Stimulated activated naive CD4-positive, alpha-beta T cell (primary cell): ENCODE measurements at regions not wholly inside any gene's neighbourhood (a gene's known extent, or its start where the extent isn't known, plus 50 kb on each side); places are given as distances from the start of the nearest gene placed in this dataset.
A peak's percentile ranks its signal among the peaks of the same experiment; 100 is the strongest.
"Not testable (repeated sequence)": the region's sequence is repeated elsewhere in the genome, so short reads cannot be mapped to it uniquely, and the experiment has no call there.

Experiments
- DNase-seq, 6 experiments: peaks; one replicate each; lab custom pipeline; 2025; lab: John Stamatoyannopoulos, UW

DNA sequence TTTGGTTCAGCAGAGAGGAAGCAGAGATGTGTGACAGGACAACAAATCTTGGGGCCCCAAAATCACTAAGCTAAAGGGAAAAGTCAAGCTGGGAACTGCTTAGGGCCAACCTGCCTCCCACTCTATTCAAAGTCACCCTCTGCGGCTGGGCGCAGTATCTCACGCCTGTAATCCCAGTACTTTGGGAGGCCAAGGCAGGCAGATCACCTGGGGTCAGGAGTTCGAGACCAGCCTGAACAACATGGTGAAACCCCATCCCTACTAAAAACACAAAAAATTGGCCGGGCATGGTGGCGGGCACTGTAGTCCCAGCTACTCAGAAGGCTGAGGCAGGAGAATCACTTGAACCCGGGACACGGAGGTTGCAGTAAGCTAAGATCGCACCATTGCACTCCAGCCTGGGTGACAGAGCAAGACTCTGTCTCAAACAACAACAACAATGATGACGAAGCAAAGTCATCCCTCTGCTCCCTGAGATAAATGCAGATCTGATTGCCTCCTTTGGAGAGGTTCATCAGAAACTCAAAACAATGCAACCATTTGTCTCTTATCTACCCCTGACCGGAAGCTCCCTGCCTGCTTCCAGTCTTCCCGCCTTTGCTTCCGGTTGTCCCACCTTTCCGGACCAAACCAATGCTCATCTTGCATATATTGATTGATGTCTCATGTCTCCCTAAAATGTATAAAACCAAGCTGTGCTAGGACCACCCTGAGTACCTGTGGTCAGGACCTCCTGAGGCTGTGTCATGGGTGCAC lies 136.4 kb upstream of the AFDN start:
- not testable (repeated sequence) for DNase-seq

DNA sequence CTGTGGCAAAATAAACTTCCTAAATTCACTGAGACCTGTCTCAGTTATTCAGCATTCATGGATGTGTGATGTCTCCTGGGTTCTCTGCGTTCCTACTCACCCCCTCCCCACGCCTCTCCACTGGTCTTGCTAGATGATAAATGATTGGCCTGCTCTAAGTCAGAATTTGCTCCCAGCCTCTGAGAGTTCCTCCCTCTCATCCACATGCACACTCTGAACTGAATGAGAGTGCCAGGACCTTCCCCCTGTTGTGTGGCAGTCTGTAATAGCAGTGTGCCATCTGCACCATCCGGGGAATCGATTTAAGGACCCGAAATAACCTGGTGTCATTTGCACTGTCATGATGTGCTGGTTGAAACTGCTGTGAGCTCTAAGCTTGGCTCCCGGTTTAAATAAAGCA lies 135.8 kb upstream of the AFDN start:
- no peak for DNase-seq

DNA sequence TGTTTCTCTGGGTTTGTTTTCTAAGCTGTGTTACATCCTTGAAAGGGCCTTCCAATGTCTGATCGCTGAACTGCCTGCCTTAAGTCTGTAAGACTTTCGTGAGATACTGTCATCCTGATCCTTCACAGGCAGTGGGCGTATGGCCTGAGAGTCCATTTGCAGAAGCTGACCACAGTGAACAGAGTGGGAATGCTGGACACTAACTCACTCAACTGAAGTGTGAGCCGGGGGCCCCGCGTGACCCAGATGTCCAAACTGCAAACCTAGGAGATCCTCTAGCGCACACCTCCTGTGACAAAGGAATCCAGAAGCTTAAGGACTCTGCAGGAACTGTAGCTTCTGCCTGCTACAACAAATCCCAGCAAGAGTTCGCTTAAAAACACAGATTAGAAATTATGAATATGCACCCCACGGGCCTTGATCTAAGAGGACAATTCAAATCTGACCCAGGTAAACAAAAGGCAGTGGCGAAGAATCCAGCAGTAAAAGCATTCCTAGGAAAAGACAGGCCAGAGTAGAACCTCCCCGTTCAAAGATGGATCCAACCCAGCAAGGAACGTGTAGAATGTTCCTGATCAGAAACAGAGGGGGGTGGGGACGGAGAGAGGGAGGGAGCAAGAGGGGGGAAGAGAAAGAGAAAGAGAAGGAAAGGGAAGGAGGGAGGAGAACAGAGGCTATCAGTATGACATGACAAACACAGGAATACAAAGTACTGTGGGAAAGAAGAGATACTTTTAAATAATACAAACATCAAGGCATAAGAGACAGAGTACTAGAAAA lies 135.0 kb upstream of the AFDN start:
- no peak for DNase-seq

DNA sequence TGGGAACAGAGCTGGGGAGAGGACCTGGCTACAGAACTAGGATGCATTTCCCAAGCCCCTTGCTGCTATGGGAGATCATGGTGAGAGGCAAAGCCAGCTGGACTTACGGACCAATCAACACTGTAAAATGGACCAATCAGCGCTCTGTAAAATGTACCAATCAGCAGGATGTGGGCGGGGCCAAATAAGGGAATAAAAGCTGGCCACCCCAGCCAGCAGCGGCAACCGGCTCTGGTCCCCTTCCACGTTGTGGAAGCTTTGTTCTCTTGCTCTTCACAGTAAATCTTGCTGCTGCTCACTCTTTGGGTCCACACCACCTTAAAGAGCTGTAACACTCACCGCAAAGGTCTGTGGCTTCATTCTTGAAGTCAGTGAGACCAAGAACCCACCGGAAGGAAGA lies 133.2 kb upstream of the AFDN start:
- DNase-seq = not testable (repeated sequence)

DNA sequence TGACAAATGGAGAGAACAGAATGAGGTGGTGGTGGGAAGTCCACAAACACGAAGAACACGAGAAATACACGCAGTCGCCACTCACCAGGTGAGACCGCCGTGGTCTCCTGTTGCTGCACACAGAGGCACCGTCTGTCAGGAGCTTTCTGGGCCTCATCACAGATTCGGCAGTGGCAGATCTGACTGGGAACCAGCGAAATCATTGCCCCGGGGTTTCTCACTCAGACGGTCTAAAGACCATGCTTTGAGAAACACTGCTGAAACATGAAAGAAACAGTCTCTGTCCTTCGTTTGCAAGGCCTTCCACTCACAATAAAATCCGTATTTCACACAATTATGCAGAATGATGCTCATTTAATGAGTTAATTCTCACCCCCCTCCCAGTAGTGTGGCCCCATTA lies 130.9 kb upstream of the AFDN start:
- no peak for DNase-seq

DNA sequence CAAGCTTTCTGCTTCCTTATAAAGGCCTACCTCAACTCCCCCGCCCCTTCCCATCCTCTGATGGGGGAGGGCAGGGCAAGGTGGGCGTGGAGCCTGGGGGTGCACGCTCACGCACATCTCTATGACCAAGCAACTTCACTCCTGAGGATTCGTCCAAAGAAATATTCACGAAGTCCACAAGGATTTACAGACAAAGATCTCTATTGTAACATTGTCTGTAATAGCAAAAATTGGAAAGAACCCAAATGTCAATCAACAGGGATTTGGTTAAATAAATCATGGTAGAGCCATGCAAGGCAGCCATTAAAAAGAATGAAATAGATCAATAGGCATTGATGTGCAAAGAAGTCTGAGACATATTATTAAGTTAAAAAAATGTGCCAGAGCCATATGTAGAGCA lies 130.4 kb upstream of the AFDN start:
- no peak for DNase-seq

DNA sequence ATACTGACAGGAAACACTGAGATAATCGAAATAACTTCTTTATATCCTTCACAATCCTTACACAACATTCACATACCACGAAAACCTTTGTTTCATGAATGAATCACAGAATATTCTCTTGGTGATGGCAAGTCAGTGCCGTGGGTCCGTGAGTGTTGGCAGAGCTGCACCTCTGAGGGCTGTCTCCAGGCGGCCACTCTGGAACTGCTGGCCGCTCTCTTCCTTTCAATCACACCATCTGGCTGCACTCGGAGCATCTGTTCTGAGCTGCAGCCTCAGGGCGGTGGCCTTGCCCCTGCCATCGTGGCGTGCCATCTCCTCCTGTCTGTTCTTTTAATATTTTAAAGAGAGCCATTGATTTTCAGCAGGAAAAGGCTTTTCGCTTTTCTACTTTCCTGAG lies 129.4 kb upstream of the AFDN start:
- DNase-seq = no peak

DNA sequence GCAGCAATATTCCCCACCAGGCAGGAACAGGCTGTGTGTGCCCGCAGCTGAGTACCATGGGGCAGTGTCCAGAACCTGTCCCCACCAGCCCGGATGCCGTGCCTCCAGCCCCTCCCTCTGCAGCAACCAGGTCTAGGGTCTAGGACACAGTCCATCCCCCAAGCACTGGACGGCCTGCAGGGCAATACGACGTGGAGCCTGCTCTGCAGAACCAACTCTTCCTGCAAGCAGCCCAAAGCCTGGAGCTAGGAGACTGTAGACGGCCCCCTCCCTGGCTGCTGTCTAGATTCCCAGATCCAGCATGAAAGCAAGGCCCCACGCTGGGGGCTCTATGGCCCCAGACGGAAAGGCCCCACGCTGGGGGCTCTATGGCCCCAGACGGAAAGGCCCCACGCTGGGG lies 128.2 kb upstream of the AFDN start:
- no peak for DNase-seq

DNA sequence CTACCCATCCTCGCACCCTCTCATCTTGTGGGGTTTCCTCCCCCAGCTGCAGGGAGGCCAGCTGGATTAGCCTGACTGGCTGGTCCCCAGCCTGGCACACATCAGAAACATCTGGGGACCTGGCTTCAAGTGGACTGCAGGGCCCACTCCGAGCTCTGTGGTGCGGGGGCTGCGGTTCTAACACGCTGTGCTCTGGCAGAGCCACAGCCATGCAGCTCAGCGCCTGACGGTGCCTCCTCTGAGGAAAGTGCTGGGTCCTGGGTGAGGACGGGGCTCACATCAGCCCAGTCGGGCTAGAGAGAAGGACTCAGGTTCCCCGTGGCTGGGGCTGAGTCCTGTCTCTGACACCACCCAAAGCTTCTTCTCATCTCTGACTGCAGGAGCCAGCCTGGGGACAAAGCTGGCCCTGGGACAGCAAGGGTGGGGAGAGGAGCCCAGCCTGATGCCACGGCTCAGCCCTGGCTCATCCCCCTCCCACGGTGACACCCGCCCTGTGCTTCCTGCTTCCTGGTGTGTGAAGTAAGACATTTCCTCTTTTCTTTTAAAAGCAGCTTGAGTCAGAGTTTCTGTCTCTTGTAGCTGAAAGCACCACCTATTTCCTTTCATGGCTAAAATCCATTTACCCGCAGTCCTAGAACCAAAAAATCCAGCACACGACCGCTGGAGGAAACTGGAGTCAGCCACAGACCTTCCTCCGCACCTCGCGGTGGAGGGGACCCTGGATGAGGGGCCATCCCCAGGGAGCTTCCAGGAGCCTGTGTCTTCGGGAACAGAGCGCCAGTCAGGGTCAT lies 127.4 kb upstream of the AFDN start:
- DNase-seq = peak in 4 of 6 experiments; percentile 21 to 54 (median 34)

DNA sequence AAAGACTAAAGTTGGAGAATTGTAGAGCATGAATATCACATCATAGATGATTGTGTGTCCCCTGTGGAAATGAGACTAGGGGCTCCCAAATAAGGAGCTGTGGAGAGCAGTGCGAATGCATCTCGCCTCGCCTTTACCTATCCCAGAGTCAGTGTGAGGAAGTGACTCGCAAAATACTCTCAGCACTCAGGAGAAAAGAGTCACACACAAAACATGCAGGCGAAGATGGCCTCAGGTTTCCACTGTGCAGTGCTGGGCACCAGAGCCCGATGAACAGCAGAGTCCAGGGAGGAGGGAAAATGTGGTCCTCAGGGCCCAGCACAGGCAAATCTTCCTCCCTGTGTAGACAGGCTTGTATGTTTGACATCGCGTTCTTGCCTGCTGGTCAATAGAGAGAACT lies 126.5 kb upstream of the AFDN start:
- no peak for DNase-seq

DNA sequence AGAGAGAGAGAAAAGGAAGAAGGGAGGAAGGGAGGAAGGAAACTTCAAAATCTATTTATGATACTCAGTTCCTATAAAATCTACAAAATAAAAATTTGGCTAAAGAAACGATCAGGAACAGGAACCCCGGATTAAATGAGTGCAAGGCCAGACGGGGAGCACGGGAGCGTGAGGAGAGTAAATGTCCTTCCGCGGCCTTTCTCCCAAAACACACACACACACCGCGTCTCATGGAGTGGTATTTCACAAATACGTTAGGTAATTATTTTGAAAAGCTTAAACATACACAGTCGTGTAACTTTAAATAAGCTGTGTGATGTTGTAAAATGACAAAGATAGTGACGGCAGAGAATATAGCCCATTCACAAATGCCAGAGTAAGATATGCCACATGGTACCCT lies 125.7 kb upstream of the AFDN start:
- DNase-seq = no peak

DNA sequence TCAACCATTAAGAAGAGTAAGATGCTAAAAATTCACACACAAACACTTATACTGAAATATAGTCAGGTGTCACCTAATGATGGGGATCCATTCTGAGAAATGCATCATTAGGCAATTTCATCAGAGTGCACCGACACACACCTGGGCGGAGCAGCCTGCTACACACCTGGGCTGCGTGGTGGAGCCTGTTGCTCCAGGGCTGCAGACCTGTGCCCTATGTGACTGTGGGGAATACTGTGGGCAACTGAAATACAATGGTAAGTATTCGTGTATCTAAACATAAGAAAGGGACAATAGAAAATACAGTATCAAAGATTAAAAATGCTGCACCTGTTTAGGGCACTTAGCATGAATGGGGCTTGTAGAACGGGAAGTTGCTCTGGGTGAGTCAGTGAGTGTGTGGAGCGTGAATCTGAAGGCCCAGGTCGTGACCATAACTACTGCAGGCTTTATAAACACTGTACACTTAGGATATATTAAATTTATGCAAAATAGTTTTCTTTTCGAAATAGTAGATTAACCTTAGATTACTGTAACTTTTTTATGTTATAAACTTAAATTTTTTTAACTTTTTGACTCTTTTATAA lies 124.4 kb upstream of the AFDN start:
- DNase-seq = no peak

DNA sequence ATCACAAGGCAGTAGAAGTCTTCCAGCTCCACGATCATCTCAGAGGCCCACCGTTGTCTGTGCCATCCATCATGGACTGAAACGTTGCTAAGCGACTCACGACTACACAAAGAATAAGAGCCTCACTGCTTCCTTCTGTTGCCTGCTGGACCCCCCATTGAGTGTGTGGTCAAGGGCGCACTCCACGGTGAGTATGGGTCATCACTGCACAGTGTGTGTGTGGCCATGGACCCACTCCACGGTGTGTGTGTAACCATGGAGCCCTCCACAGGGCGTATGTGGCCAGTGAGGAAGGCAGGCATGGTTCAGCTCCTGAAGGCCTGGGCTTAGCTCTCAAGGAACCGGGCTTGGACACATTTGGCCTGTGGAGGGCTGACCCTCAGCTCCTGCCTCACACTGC lies 123.4 kb upstream of the AFDN start:
- no peak for DNase-seq

DNA sequence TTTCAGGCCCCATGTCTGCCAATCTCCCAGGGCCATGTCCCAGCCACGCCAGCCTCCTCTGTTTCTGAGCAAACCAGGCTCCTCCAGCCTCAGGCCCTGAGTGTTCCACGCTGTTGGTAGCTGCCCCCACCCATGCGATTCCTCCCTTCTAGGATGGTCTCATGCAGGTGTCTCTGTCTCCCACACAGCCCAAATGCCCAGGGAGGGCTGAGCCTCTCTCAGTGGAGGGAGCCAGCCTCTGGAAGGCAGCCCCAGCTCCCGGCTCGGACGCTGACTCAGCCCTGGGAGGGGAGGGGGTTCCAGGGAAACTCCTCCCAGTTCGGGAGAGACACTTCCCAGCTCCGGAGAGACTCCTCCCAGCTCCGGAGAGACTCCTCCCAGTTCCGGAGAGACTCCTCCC lies 122.9 kb upstream of the AFDN start:
- no peak for DNase-seq

DNA sequence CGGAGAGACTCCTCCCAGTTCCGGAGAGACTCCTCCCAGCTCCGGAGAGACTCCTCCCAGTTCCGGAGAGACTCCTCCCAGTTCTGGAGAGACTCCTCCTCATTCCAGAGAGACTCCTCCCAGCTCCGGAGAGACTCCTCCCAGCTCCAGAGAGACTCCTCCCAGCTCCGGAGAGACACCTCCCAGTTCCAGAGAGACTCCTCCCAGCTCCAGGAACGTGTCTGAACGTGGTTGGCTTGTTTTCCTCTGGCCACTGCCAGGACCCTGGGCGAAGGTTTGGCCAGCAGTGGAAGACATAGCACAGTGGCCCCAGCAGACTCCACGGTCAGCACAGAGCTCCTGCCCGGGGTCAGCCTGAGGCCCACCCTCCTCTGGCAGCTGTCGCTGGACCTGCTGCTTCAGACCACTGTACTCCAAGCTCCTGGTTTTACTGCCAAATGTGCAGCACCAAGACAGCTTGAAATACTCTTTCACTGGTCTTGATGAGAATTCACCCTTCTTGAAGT lies 122.3 kb upstream of the AFDN start:
- DNase-seq = no peak

DNA sequence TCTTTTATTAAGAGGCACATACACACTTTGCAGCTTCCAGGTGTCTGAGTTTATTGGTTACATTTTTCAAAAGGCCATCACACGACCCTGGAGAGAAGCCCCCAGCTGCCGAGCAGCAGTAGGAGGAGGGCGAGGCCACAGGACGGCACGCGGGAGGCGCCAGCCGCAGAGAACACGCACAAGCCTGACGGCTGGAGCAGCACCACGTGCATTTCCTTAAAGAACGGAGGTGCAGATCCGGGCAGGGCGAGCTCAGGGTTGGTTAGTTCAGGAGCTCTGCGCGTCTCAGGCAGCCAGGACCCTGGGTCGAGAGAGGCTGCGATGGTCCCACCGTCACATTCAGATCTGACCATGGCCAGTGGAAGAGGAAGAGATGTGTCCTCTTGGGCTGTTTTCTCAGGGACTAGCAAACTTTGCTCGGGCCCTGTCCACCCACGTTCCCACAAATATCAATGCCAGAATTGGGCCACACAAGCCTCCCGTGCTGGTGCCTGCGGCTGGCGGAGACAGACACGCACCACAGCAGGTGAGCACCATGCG lies 121.4 kb upstream of the AFDN start:
- DNase-seq = no peak

DNA sequence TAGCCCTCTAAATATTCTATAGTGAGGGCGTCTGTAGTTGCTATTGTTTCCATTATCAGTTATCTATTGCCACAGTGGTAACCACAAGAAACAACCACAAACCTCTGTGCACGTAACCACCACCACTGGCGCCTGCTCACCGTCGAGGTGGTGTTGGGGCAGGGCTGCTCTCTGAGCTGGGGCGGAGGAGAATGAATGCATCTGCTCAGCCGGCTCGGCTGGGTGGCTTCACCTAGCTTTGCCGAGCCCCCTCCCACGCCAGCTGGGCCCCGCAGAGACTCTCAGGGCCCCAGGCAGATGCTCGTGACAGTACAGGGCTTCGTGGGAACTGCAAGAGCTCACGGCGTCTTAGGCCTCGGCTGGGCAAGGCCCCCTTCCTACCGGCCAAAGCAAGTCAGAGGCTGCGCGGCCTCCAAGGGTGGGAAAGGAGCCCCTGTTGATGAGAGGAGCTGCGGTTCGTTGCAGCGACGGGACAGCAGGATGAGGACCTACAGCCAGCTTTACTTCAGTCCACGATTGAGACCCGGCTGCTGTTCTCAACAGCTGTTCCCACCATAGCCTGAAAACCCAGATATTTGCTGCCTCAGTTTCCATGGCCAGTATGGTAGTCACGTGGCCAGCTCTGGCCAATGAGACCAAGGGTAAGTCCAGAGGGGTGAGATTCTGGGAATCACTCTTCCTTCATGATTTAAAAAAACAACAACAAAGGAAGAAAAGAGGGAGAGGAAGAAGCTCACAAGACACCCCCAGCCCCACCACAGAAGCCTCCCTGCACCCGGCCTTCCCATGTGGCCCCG lies 120.2 kb upstream of the AFDN start:
- DNase-seq = peak; percentile 21 to 74 (median 56)

DNA sequence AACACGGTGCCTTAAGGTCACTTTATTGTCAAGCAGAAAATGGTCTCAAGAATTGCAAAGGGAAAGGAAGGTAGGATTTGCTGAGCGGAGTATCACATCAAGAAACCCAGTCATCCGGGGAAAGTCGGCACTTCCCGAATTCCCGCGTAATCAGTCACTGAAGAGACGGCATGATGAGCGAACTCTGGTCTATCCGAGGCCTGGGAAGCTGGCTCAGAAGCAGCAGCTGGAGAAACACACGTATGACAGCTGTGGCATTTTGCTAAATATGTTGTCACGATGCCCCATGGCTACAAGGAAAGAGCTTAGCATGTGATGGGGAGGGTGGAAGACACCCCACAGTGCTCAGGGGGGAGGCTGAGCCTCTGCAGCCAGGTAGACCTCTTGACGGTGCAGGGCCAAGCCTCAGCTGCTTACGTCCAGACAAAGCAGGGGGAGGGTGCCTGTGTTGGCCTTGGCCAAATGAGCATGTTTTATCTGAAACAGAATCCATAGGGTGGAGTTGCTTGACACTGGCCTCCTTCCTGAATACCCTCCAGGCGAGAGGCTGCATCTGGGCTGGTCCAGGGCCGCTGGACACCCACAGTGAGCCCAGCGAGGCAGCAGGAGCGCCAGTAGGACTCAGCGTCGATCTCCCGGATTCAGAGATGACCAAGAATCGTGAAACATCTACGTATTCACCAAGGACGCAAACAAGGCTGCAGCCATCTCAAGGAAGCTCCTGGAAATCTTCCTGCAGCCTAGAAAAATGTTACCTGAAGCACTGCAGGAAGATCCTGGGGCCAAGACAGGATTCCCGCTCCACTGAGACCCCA lies 118.8 kb upstream of the AFDN start:
- DNase-seq = peak in 1 of 6 experiments; percentile 6

DNA sequence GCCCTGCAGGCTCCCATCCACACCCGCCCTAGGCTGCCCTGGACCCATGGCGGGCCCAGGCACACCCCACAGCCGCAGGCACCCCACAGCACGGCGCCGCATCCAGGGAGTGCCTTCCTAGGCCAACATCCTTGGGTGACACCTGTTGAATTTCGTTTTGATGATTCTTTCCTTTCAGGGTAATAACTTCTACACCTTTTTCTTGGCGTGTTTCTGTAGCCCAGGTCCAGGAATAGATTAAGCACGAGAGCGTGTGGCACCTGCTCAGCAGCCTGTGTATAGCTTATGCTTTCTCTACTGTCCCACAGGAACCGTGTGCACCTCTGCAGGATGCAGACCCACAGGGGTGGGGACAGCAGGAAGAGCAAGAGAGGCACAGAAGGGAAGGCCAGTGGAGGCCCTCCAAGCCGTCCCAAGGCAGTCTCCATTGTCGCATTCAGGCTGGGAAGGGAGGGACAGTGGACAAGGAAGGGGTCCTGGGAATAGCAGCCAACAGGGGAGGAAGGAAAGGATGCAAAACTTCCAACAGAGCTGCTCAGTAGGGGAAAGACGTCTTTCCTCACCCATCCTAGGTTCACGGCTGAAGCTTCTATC lies 118.1 kb upstream of the AFDN start:
- peak in 1 of 6 experiments; percentile 5 for DNase-seq

DNA sequence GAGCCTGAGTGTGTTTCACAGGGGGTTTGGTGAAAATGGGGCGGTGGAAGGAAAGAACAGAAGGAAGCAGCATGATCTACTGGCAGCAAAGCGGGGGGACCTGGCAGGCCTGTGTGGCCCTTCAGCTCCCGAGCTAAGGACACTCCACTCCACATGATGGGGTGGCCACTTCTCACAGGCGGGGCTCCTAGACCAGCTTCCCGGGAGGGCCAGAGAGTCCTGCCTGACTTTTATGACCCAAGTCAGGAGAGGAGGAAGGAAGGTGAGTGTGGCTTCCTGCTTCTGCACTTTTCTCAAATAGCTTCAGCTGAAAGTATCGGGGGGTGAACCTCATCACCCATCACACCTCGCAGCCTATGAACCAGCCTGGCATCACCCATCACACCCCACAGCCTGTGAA lies 117.5 kb upstream of the AFDN start:
- no peak for DNase-seq
